GM04504 (cell line): ENCODE measurements at regions not wholly inside any gene's neighbourhood (a gene's known extent, or its start where the extent isn't known, plus 50 kb on each side); places are given as distances from the start of the nearest gene placed in this dataset.
"Not testable (repeated sequence)": the region's sequence is repeated elsewhere in the genome, so short reads cannot be mapped to it uniquely, and the experiment has no call there.

Source experiments
- DNase-seq: peaks from one replicate; pipeline ENCODE4 v3.0.0-alpha.2; 2012; ENCODE audit warnings: low read depth

DNA sequence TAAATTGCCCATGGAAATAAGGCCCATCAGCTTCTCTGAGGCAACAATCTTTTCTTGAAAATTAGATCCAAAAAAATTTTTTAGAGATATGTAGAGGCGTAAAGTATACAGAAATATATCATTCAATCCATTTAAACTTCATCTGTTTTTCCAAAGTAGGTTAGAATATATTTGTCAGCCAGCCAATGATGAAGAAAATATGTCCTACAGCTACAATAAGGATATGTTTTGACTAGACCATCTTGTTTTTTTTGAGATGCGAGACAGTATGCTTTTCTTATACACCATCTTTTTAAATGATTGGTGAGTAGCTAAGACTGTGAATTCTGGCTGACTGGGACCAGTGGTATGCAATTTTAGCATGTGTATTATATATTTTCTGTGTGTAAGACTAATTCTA lies 630.4 kb upstream of the CNTN5 start:
- no peak for DNase-seq

DNA sequence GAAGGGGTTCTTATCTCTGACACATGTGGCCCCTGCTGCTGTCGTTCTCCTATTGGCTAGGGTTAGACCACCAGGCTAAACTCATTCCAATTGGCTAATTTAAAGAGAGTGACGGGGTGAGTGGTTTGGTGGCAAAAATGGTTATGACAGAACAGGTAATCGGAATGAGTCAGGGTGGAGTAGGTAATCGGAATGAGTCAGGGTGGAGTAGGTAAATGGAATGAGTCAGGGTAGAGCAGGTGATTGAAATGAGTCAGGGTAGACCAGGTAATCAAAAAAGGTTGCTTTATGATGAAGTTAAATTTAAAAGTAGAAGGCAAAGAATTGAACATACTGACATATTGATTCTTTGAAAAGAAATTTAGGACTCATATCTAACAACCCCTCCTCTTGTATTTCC lies 626.2 kb upstream of the CNTN5 start:
- not testable (repeated sequence) for DNase-seq

DNA sequence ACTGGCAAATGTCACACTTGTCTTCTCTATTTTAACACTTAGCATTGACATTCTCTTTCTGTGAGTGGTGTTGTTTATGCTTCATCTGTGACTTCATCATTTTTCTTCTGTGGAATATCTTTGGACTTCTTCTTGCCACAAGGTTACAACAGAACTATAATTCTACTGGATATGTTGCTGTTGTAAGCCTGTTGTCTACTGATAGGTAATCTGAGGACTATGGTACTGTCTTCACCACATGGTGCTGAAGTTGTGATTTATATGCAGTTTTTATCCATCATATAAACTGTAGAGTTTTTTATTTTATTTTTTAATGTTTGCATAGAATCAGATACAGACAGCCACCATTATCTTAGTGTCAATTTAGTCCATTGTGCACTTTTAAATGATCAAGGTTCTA lies 622.2 kb upstream of the CNTN5 start:
- no peak for DNase-seq

DNA sequence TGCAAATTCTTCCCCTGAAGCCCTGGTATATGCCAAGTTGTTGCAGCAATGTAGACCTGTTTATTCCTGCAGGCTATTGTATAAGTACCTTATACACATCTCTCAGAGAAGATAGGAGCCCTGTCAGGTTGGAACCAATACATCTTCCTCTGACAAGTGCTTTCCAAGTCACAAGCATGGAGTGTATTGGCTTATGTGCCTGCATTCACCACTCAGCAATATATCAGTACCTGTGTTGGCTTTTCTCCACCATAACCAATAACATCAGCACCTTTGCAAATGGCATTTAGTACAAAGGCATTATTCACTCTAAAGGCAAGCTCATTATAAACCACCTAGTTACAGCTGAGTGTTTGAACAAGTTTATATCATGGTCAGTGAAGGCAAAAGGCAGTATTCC lies 611.7 kb upstream of the CNTN5 start:
- DNase-seq: no peak

DNA sequence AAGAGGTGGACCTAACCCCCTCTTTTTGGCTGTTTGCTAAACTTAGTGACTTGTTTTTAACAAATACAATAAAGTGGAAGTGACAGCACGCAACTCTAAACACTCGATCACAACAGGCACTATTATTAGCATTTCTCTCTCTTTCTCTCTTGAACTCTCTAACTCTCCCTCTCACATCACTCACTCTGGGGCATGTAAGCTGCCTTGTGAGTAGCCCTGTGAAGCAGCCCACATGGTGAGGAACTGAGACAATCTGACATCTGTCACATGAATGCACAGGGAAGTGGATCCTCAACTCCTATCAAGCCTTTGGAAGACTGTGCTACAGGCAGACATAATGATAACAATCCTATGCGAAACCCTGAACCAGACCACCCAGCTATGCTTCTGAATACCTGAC lies 609.0 kb upstream of the CNTN5 start:
- DNase-seq: no peak

DNA sequence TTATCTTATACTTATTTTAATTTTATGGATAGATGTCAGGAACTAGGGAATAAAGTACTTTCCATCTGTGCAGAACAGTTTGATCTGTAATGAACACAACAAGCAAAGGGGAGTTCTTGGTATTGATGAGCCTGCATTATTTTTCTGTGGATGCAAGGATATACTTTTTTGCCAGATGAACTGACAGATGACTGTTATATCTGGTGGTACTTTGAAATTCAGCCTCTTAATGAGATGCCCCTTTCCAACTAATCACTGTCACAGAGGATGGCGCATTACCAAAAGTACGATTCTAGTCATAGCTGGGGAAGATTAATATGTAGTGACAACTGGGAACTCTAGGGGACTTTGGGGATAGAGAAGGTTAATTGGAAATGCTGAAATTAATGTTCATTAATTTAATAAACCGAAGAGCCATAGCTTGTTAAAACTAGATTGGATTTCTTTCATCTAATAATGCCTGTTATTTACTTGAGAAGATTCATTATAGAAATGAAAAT lies 603.4 kb upstream of the CNTN5 start:
- DNase-seq: no peak

DNA sequence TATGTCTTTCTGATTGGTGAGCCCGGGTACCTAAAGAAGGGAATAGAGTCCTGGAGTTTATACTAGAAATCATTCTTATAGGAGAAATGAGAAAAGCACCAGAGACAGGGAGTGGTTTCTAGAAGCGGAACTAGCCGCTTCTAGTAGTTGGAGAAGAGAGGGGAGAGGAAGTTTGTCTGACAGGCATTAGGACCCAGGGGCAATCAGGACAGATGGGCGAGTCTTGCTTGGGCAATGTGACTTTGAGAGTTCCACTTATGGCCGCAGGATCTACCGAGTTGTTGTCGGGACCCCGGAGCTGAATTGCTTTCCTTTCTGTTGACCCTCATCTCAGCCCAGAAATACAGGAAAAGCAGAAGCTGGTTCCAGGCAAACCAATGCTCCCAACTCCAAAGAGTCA lies 596.8 kb upstream of the CNTN5 start:
- DNase-seq: no peak

DNA sequence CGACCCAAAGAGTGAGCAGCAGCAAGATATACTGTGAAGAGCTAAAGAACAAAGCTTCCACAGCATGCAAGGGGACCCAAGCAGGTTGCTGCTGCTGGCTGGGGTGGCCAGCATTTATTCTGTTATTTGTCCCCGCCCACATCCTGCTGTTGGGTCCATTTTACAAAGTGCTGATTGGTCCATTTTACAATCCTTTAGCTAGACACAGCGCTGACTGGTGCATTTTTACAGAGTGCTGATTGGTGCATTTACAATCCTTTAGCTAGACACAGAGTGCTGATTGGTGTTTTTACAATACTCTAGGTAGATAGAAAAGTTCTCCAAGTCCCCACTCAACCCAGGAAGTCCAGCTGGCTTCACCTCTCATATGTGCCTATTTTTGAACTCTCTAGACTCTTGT lies 596.0 kb upstream of the CNTN5 start:
- not testable (repeated sequence) for DNase-seq

DNA sequence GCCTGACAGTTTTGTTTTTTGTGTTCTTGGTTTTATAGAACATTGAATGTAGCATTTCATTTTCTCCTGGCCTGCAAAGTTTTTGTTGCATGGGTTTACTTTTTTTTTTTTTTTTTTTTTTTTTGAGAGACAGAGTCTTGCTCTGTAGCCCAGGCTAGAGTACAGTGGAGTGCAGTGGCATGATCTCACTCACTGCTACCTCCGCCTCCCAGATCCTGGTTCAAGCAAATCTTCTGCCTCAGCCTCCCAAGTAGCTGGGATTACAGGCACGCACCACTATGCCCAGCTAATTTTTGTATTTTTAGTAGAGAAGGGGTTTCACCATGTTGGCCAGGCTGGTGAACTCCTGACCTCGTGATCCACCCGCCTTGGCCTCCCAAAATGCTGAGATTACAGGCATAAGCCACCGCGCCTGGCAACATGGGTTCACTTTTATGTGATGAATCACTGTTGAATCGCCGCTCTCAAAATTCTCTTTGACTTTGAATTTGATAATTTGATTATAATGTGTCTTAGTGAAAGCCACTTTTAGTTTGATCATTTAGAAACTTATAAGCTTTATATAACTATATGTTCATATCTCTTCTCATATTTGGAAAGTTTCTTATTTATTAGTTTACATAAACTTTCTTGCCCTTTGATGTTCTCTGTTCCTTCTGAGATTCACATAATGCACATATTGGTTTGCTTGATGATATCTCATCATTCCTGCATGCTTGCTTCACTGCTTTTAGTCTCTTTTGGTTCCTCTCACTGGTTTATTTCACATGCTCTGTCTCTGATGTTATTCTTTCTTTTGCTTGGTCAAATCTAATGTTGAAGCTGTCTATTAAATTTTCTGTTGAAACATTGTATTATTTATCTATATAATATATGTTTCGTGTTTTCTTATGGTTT lies 589.0 kb upstream of the CNTN5 start:
- DNase-seq: no peak

DNA sequence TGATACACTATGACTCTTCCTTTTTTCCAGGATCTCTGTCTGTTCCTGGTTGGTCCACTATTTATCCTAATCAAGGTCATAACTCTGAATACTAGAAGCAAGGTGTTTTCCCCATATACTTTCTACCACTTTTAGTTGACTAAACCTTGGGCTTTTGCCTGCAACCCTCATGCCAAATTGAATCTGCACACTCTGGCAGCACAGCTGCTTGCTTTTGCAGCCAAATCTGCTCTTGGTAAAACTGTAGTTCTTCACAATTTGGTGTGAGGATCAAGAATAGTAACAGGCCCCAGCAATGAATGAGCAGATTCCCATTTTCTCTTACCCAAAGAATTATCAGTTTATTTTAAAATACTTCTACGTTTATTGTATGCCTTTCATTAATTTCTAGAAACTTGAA lies 586.5 kb upstream of the CNTN5 start:
- no peak for DNase-seq

DNA sequence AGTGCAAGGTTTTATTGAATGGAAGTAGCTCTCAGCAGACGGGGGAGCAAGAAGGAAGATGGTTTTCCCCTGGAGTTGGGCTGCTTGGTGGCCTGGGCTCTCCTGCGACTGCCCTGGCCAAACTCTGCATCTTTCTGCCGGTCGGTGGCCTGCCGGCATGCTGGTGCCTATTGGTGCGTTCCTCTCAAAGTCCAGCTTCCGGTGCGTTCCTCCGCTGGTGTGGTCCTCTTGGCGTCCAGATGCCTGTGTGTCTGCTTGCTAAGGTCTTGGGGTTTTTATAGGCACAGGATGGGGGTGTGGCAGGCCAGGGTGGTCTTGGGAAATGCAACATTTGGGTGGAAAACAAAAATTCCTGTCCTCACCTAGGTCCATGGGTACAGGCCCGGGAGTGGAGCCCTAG lies 567.4 kb upstream of the CNTN5 start:
- DNase-seq: no peak

DNA sequence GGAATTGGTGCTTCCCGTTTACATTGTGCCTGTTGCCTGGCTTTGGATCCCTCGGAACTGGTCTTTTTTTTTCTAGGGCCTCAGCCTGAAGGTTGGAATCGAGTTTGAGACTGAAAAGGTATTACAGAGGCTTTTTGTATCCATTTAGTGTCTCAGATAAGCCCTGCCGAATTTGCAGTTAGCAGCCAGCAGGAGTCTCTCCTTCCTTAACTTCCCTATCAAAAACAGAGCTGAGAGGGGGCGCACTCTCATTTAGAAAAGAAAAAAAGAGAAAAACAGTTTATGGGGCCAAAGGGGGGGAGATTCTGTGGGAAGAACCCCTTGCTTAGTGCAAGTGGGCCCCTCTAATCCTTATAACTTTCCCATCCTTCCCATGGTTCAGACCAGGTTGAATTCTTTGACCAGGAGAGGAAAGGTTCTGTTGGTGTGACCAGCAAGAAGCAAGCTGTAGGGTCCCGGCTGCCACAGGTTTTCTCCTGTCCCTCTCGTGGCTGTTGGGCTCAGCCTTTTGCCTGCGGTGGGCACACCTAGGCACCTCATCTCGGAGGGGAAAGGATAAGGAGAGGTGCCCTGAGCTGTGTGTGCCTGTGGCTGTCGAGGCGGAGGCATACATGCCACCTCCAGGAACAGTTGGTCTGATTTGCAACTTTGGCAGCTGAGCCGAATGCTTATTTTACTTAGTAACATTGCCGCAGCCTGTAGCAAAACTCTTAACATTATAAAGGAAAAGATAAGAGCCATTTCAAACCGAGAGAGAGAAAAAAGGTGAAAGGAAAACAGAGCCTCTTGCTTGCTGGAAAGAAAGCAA lies 565.0 kb upstream of the CNTN5 start:
- no peak for DNase-seq

DNA sequence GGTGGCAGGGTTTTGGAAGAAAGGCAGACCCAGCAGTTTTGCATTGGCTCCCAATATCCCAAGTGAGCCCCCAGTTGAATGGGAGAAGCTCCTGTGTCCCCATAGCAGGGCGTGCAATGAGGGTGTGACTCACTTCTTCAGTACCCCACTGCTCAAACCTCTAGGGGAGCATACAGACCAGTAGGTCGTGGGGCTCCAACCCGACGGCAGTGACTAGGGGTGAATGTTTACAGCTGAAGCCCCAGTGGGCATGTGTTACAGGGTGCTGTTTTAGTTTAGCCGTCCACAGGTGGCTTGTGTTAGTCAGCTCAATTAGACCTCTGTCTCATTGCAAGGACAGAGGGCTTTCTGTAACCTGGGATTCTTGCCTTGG lies 564.5 kb upstream of the CNTN5 start:
- no peak for DNase-seq

DNA sequence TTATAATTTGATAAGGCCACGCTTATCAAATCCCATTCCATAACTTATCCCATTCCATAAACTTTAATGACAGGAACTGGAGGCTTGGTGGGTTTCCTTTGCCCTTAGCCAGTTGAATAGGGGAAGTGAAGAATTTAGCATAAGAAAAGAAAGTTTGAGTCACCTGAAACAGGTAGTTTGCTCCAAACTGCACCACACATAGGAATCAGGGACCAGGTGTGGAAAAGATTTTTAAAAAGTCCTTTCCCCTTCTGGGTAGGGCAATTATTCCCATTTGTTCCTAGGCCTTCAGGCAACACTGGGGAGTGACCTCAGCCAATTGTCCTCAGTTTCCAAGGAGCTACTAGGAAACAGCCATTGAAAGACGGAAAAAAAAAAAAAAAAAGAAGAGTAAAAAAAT lies 525.7 kb upstream of the CNTN5 start:
- no peak for DNase-seq

DNA sequence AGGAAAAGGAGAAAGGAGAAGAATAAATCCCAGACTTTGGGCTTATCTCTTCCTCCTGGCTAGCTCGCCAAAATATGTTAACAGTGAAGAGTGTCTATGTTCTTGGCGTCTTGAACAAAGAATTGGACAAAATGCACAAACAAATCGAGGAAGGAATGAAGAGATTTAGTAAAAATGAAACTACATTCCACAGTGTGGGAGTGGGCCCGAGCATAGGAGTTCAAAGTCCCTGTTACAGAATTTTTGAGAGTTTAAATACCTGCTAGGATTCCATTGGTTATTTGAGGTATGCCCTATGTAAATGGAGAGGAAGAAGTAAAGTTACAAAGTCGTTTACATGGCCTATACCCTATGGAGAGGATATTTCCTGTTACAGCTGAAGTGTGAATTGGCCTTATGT lies 525.1 kb upstream of the CNTN5 start:
- DNase-seq: no peak

DNA sequence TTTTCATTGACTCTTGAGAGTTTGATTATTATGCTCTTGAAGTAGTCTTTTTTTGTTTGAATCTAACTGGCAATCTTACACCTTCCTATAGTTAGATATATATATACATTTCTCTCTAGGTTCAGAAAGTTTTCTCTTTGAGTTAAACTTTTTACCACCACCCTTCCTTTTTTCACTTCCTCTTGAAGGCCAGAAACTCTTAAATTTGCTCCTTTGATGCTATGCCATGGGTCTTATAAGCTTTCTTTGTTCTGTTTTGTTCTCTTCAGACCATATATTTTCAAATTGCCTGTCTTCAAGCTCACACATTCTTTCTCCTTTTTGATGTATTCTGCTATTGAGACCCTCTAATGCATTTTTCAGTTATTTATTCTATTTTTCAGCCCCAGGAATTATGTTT lies 513.5 kb upstream of the CNTN5 start:
- no peak for DNase-seq

DNA sequence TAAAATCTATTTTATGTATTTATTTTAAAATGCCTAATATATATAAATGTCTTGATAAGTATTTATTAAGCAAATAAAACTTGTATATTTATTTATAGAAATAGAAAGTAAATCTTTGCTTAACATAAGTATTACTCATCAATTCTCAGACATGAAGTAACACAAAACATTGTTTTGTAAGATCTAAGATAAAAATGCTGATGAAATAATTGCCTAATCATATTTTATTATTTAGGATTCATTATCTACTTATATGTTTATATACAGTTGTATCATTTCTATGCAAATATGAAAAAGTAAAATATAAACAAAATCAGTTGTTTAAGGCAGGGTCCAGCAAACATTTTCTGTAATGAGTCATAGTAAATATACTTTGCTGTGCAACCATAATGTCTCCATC lies 507.8 kb upstream of the CNTN5 start:
- DNase-seq: no peak

DNA sequence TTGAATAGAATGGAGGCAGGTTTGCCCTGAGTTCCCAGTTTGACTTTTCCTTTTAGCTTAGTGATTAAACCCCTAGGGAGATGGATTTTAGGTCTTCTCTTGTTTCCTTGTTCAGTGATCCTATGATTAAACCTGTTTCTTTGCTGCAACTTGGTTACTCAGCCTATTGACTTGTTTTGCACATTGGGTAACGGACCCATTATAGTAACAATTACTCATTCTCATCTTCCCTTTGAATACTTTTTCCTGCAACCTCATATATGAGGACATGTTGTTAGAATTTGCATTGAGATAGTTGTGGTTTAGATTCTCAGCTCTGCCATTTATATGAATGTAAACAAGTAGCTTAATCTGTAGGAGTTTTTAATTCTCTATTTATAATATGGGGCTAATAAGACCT lies 489.2 kb upstream of the CNTN5 start:
- DNase-seq: no peak

DNA sequence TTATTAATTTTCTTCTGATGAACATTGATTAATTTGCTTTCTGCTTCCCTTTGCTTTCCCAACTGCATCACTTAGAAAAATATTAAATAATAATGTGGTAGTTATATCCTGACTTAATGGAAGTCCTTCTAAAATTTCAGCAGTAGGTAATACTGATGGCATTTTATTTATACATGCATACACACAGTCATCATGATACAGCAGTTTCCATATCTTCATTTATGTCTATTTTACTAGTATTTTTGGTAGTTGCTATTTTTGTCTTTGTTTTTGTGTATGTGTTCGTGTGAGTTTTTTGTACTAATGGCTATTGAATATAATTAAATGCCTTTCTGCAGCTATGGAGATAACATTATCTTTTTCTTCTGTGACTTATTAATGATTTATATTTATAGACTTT lies 484.7 kb upstream of the CNTN5 start:
- DNase-seq: no peak

DNA sequence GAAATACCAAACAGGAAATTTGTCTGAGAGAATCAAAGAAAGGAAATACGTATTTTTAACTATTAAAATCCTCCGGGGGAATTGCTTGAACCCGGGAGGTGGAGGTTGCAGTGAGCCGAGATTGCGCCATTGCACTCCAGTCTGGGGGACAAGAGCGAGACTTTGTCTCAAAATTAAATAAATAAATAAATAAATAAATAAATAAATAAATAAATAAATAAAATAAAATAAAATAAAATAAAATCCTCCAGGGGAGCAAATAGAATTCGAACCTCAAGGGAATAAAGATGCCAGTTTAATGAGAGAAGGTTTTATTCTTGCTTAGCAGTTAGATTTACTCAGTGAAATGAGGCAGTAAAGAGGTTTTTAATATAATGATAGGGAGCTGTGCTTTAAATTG lies 482.4 kb upstream of the CNTN5 start:
- DNase-seq: not testable (repeated sequence)

DNA sequence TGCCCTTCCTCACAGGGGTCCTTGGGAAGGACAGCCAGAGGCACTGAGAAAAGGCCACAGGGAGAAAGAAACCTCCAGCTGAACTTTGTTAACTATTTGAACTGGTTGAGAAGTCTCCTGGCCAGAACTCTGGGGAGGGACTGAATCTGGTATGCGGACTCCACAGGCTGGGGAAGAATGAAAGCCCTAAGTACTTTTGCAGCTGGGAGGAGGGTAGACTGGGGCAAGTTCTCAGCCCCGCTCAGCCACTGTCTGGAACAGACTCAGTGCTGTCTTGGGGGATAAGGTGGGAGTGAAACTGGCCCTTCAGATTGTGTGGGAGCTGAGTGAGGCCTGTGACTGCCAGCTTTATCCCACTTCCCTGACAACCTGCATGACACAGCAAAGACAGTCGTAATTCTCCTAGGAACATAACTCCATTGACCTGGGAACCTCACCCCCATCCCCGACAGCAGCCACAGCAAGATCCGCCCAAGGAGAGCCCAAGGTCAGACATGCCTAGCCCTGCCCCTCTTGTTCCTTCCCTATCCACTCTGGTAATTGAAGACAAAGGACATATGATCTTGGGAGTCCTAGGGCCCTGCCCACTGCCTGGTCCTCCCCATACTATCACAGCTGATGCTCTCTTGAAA lies 475.1 kb upstream of the CNTN5 start:
- DNase-seq: no peak

DNA sequence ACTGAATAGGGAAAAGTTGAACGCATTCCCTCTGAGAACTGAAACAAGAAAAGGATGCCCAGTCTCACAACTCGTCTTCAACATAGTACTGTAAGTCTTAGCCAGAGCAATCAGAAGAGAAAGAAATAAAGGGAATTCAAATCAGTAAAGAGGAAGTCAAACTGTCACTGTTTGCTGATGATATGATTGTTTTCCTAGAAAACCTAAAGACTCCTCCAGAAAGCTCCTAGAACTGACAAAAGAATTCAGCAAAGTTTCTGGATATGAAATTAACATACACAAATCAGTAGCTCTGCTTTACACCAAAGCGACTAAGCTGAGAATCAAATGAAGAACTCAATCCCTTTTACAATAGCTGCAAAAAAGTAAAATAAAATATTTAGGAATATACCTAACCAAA lies 471.2 kb upstream of the CNTN5 start:
- no peak for DNase-seq

DNA sequence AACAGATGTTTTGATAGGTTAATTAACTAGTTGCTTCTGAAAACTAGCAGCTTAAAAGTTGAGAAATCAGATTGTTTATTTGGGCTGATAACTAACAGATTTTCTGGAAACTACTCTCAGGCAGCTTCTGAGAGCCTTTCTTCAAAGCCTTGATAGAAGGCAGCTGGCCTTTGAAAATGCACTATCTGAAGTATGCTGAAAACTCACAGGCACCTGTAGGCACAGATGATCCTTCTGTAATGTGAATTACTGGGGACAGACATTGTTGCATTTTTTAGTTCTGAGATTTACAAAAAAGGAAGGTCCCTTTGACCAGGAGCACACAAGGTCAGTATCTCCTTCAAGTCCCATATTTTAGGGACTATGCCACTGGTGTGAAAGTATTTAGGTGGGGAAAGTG lies 460.8 kb upstream of the CNTN5 start:
- DNase-seq: no peak
